ENCODE measurements at regions not wholly inside any gene's neighbourhood (a gene's known extent, or its start where the extent isn't known, plus 50 kb on each side); places are given as distances from the start of the nearest gene placed in this dataset.
"Not testable (repeated sequence)": the region's sequence is repeated elsewhere in the genome, so short reads cannot be mapped to it uniquely, and the experiment has no call there.

GRCh38 chr4:57973819-57974218, 863.6 kb upstream of the IGFBP7 start:
- DNase-seq (no peak), ATAC-seq (no peak)
- intact Hi-C loops (cut with DNase I, micrococcal nuclease) = no loop called here
- Histone ChIP-seq H3K36me3 (ENCODE audit: low read depth) (no peaks in the 10 kb centered on the region), H3K4me3 (no peak overlapping the region), H3K9me3 (no peaks in the 10 kb centered on the region), H3K4me1 (ENCODE audit: low read depth) (no peaks in the 10 kb centered on the region)
- TF ChIP-seq CTCF (IDR thresholded peaks at IDR 0.05) = no peak

GRCh38 chr4:57971261-57971660, 861.1 kb upstream of the IGFBP7 start:
- TF ChIP-seq CTCF (IDR thresholded peaks at IDR 0.05) = no peak
- DNase-seq (no peak), ATAC-seq (no peak)
- H3K9me3 ChIP-seq = peaks cover 5% of the 10 kb centered on the region
- intact Hi-C loops (cut with DNase I, micrococcal nuclease) = no loop called here
- H3K36me3 ChIP-seq (ENCODE audit: low read depth) = no peaks in the 10 kb centered on the region
- no peaks in the 10 kb centered on the region for H3K4me1 ChIP-seq (ENCODE audit: low read depth)
- H3K4me3 ChIP-seq = no peak overlapping the region

GRCh38 chr4:57966987-57967760, 857.0 kb upstream of the IGFBP7 start:
- no peaks in the 10 kb centered on the region for H3K4me1 ChIP-seq (ENCODE audit: low read depth)
- ATAC-seq (no peak), DNase-seq (peak in 1 of 3 donors; percentile 31)
- TF ChIP-seq CTCF (IDR thresholded peaks at IDR 0.05) = no peak
- peaks cover 13% of the 10 kb centered on the region for H3K9me3 ChIP-seq
- H3K36me3 ChIP-seq (ENCODE audit: low read depth) = no peaks in the 10 kb centered on the region
- H3K4me3 ChIP-seq = no peak overlapping the region
- intact Hi-C loops (cut with DNase I, micrococcal nuclease) = no loop called here

GRCh38 chr4:57965431-57965830, 855.2 kb upstream of the IGFBP7 start:
- H3K4me3 ChIP-seq; H3K4me1 ChIP-seq (ENCODE audit: low read depth); intact Hi-C loops (cut with DNase I, micrococcal nuclease); H3K36me3 ChIP-seq (ENCODE audit: low read depth); ATAC-seq: not testable (repeated sequence)
- DNase-seq = peak in 1 of 3 donors; percentile 34
- H3K9me3 ChIP-seq = peaks cover 13% of the 10 kb centered on the region

- no peak for TF ChIP-seq CTCF (IDR thresholded peaks at IDR 0.05)
- H3K36me3 ChIP-seq (ENCODE audit: low read depth) = no peaks in the 10 kb centered on the region
- H3K4me1 ChIP-seq (ENCODE audit: low read depth) = no peaks in the 10 kb centered on the region
- intact Hi-C loops (cut with DNase I, micrococcal nuclease) = no loop called here
- H3K4me3 ChIP-seq = no peak overlapping the region
- DNase-seq (no peak), ATAC-seq (no peak)
- no peaks in the 10 kb centered on the region for H3K9me3 ChIP-seq
Measured at GRCh38 chr4:57945298-57945697, 835.1 kb upstream of the IGFBP7 start.

GRCh38 chr4:57943682-57944081, 833.5 kb upstream of the IGFBP7 start:
- no peak for DNase-seq
- H3K4me3 ChIP-seq = no peak overlapping the region
- no peaks in the 10 kb centered on the region for H3K36me3 ChIP-seq (ENCODE audit: low read depth)
- H3K4me1 ChIP-seq (ENCODE audit: low read depth) = no peaks in the 10 kb centered on the region
- intact Hi-C loops (cut with DNase I, micrococcal nuclease) = no loop called here
- TF ChIP-seq CTCF (IDR thresholded peaks at IDR 0.05) = no peak
- ATAC-seq = no peak
- H3K9me3 ChIP-seq = no peaks in the 10 kb centered on the region

- H3K36me3 ChIP-seq (ENCODE audit: low read depth); ATAC-seq: not testable (repeated sequence)
Measured at GRCh38 chr4:57937326-57937725, 827.1 kb upstream of the IGFBP7 start.

More at GRCh38 chr4:57937326-57937725, 827.1 kb upstream of the IGFBP7 start:
- H3K9me3 ChIP-seq; H3K4me1 ChIP-seq (ENCODE audit: low read depth); H3K4me3 ChIP-seq; intact Hi-C loops (cut with DNase I, micrococcal nuclease); DNase-seq: not testable (repeated sequence)

All from mucosa of descending colon (tissue), 3 donors.